ENCODE measurements at regions not wholly inside any gene's neighbourhood (a gene's known extent, or its start where the extent isn't known, plus 50 kb on each side); places are given as distances from the start of the nearest gene placed in this dataset.

DNA sequence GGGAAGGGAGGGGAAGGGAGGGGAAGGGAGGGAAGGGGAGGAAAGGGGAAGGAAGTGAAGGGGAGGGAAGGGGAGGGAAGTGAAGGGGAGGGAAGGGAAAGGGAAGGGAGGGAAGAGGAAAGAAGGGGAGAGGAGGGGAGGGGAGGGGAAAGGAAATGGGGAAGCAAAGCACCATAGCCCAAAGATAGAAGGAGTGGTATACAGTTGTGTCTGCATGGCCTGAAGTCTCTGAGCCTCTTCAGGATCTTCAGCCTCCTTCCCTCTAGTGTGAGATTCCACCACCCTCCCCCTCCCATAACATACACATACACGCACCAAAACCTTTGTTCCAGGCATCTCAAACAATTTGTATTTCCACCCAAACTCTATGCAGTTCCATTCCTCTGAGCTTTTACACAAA lies 96.2 kb upstream of the SERP2 start:
- no peak overlapping the region for H3K27ac ChIP-seq
- TF ChIP-seq, protein P1, sequence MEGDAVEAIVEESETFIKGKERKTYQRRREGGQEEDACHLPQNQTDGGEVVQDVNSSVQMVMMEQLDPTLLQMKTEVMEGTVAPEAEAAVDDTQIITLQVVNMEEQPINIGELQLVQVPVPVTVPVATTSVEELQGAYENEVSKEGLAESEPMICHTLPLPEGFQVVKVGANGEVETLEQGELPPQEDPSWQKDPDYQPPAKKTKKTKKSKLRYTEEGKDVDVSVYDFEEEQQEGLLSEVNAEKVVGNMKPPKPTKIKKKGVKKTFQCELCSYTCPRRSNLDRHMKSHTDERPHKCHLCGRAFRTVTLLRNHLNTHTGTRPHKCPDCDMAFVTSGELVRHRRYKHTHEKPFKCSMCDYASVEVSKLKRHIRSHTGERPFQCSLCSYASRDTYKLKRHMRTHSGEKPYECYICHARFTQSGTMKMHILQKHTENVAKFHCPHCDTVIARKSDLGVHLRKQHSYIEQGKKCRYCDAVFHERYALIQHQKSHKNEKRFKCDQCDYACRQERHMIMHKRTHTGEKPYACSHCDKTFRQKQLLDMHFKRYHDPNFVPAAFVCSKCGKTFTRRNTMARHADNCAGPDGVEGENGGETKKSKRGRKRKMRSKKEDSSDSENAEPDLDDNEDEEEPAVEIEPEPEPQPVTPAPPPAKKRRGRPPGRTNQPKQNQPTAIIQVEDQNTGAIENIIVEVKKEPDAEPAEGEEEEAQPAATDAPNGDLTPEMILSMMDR (IDR thresholded peaks at IDR 0.05) = no peak
- H3K4me3 ChIP-seq = no peak overlapping the region
- ATAC-seq (no peak), DNase-seq (no peak)
- peaks cover 2 to 44% (median 33%) of the 10 kb centered on the region in 9 donors for H3K4me1 ChIP-seq
- no peaks in the 10 kb centered on the region for H3K36me3 ChIP-seq
- intact Hi-C loops (cut with DNase I) = no loop called here
- no peaks in the 10 kb centered on the region for H3K9me3 ChIP-seq
- no peaks in the 10 kb centered on the region for H3K27me3 ChIP-seq
- WGBS, 2 donors = 100% methylated on average over 1 of the region's 1 CpG

DNA sequence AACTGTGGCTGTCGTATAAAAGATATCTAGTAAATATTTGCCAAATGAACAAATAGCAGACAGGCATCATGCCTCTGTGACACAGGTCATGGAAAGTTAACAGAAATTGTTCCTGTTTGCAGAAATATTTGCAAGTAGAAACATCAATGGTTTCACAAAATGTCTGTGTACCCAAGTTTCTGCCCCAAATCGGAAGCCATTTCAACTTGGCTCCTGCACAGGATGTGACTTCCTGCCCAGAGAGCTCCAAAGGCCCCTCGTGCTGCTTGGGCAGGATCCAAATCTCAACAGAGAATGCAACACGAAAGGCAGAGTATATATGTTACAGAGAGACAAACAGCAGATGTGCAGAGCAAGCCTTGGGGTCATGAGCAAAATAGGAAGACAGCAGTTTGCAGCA lies 95.5 kb upstream of the SERP2 start:
- Histone ChIP-seq H3K27ac (peak overlapping the region in 1 of 10 donors; percentile 23), H3K27me3 (no peaks in the 10 kb centered on the region), H3K4me3 (no peak overlapping the region), H3K9me3 (no peaks in the 10 kb centered on the region), H3K4me1 (peaks cover 2 to 39% (median 28%) of the 10 kb centered on the region in 9 donors), H3K36me3 (no peaks in the 10 kb centered on the region)
- WGBS, 2 donors = 34 to 46% methylated on average over 4 of the region's 4 CpGs
- TF ChIP-seq, protein P1 (IDR thresholded peaks at IDR 0.05) = no peak
- intact Hi-C loops (cut with DNase I) = no loop called here
- ATAC-seq (peak in 1 of 8 donors; percentile 43), DNase-seq (no peak)

DNA sequence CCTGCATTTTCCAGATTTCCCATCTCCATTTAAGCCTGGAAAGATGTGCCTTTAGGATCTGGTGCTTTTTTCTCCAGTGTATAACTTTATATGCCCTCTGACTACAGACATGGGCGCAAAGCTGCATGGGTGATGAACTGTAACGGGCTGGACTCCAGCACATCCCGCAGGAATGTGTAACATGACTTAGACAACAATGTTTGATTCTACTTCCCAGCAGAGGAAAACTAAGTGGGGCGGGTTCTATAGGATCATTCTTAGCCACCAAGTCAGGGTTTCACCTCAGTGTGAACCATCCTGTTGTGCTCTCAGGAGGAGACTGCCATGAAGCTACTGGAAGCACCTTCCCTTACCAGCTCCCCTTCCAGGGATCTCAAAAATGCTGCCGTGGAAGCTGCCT lies 93.2 kb upstream of the SERP2 start:
- Histone ChIP-seq H3K4me1 (peaks cover 0 to 20% (median 12%) of the 10 kb centered on the region in 9 donors), H3K36me3 (no peaks in the 10 kb centered on the region), H3K9me3 (no peaks in the 10 kb centered on the region), H3K27ac (no peak overlapping the region), H3K4me3 (no peak overlapping the region), H3K27me3 (no peaks in the 10 kb centered on the region)
- DNase-seq = no peak
- WGBS, 2 donors = 93 to 95% methylated on average over 5 of the region's 5 CpGs
- TF ChIP-seq, protein P1 (IDR thresholded peaks at IDR 0.05) = no peak
- intact Hi-C loops (cut with DNase I) = no loop called here
- no peak for ATAC-seq

DNA sequence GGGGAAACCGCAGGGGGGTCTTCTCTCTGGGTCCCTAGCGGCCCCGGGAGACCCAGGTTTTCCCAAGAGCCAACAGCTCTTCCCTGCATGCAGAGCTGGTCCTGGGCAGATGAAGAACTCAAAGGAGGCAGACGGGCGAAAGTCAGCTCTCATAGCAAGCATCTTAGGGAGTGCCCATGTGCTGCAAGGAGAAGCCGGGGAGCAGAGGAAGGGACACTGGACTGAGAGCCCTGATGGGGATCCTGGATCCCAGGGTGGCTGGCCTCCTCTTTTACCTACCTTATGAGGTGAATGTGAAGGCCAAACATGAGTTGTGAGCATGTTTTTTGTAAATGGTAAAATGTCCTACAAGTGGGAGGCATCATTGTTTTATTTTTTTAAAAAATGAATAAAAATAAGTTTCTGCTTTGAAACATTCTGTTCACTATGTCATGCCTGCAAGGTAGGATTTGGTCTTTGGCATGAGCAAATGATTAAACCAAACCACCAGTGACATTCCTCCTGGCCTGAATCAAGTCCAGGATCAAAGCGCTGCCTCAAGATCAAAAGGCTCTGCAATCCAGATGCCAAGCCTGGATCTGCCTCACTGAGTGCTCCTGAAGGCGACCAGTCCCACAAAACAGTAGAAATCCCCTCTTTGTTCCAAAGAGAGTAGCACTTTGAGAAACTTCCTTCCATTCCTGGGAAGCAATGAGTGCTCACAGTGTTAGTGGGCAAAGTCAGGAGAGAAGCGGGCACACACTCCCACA lies 92.2 kb upstream of the SERP2 start:
- no peak overlapping the region for H3K4me3 ChIP-seq
- no peak overlapping the region for H3K27ac ChIP-seq
- H3K9me3 ChIP-seq = no peaks in the 10 kb centered on the region
- no peaks in the 10 kb centered on the region for H3K36me3 ChIP-seq
- TF ChIP-seq, protein P1 (IDR thresholded peaks at IDR 0.05) = no peak
- 95% methylated on average over 9 of the region's 9 CpGs for WGBS, 2 donors
- intact Hi-C loops (cut with DNase I) = no loop called here
- H3K27me3 ChIP-seq = no peaks in the 10 kb centered on the region
- ATAC-seq (no peak), DNase-seq (no peak)
- peaks cover 0 to 16% (median 11%) of the 10 kb centered on the region in 9 donors for H3K4me1 ChIP-seq
